DND-41 (cell line): ENCODE measurements at regions not wholly inside any gene's neighbourhood (a gene's known extent, or its start where the extent isn't known, plus 50 kb on each side); places are given as distances from the start of the nearest gene placed in this dataset.

Experiments
- ATAC-seq: fragments of 200-7000 bp; cut with Tn5 transposase; 3 replicates; pipeline ENCODE4 v1.9.1; 2021; ENCODE audit warnings: low read depth; ENCODE audit not compliant: insufficient read depth
- DNase-seq: peaks from one replicate; pipeline ENCODE4 v3.0.0-alpha.2; 2020
- H2AFZ ChIP-seq: 2 replicates; pipeline ENCODE4 v1.6.0; 2012; ENCODE audit warnings: low read depth, low read length
- H3K27ac ChIP-seq: 2 replicates; pipeline ENCODE4 v1.5.1; 2012; ENCODE audit warnings: low read length, inconsistent platforms
- H3K27me3 ChIP-seq: fragments of 200-600 bp; sonication (generic); 2 replicates; pipeline ENCODE4 v1.6.0; 2012; ENCODE audit warnings: low read length, mild to moderate bottlenecking, inconsistent platforms; ENCODE audit not compliant: insufficient read depth, poor library complexity
- H3K36me3 ChIP-seq: 2 replicates; pipeline ENCODE4 v1.5.1; 2012; ENCODE audit warnings: low read length, inconsistent platforms; ENCODE audit not compliant: insufficient read depth
- H3K4me1 ChIP-seq: 2 replicates; pipeline ENCODE4 v1.5.1; 2012; ENCODE audit warnings: mild to moderate bottlenecking, low read length; ENCODE audit not compliant: insufficient read depth
- H3K4me2 ChIP-seq: 2 replicates; pipeline ENCODE4 v1.6.0; 2012; ENCODE audit warnings: mild to moderate bottlenecking, moderate library complexity, low read length, inconsistent platforms; ENCODE audit not compliant: insufficient read depth
- H3K4me3 ChIP-seq, 2 experiments: fragments of 200-600 bp in 1 of 2; shearing (Covaris generic) in 1 of 2; 2 replicates each; pipeline ENCODE4 v1.5.1; 2012 to 2016; ENCODE audit warnings: inconsistent platforms in 2 of 2, low read length in 2 of 2, mild to moderate bottlenecking in 2 of 2, low read depth in 1 of 2, moderate library complexity in 1 of 2
- H3K79me2 ChIP-seq: 2 replicates; pipeline ENCODE4 v1.6.0; 2012; ENCODE audit warnings: low read length, inconsistent platforms; ENCODE audit not compliant: insufficient read depth
- H3K9ac ChIP-seq: 2 replicates; pipeline ENCODE4 v1.6.0; 2012; ENCODE audit warnings: low read depth, mild to moderate bottlenecking, inconsistent platforms, low read length, moderate library complexity
- H3K9me3 ChIP-seq: 2 replicates; pipeline ENCODE4 v1.5.1; 2012; ENCODE audit warnings: low read length, moderate library complexity, mild to moderate bottlenecking, inconsistent platforms; ENCODE audit not compliant: insufficient read depth, severe bottlenecking
- H4K20me1 ChIP-seq: 2 replicates; pipeline ENCODE4 v1.6.0; 2012; ENCODE audit warnings: low read length; ENCODE audit not compliant: insufficient read depth
- EZH2 ChIP-seq: IDR thresholded peaks from 3 replicates; pipeline ENCODE4 v1.6.1; 2012; ENCODE audit warnings: borderline replicate concordance, low read depth, mild to moderate bottlenecking, moderate library complexity, low read length, inconsistent platforms; ENCODE audit not compliant: severe bottlenecking
- TF ChIP-seq, protein P1 (sequence below): IDR thresholded peaks from 2 replicates; pipeline ENCODE4 v1.5.1; 2012; ENCODE audit warnings: borderline replicate concordance, low read length, moderate library complexity, mild to moderate bottlenecking; ENCODE audit not compliant: poor library complexity, severe bottlenecking; ENCODE audit errors: extremely low read depth

DNA sequence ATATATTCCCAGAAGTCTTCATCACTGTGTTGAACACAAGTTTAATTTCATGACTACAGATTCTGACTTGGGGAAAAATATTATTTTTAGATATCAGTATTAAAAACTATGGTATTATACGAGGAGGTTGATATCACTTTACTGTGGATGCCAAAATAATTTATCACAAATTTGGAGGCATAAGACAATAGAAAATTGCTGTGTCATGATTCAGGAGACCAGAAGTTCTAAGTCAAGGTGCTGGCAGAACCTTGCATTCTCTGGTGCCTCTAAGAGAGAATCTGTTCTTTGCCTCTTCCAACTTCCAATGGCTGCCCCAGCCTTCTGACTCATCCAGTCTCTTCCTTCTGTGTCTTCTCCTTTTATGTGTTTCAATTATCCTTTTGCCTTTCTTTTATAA, 325.0 kb upstream of the CNTN4 start:
- DNase-seq = no peak
- H3K4me2 ChIP-seq = no peak overlapping the region
- no peaks in the 10 kb centered on the region for H4K20me1 ChIP-seq
- H3K9ac ChIP-seq = no peak overlapping the region
- H3K9me3 ChIP-seq = no peaks in the 10 kb centered on the region
- no peaks in the 10 kb centered on the region for H3K79me2 ChIP-seq
- no peak overlapping the region for H3K4me3 ChIP-seq
- TF ChIP-seq EZH2 = no peak
- TF ChIP-seq, protein P1, sequence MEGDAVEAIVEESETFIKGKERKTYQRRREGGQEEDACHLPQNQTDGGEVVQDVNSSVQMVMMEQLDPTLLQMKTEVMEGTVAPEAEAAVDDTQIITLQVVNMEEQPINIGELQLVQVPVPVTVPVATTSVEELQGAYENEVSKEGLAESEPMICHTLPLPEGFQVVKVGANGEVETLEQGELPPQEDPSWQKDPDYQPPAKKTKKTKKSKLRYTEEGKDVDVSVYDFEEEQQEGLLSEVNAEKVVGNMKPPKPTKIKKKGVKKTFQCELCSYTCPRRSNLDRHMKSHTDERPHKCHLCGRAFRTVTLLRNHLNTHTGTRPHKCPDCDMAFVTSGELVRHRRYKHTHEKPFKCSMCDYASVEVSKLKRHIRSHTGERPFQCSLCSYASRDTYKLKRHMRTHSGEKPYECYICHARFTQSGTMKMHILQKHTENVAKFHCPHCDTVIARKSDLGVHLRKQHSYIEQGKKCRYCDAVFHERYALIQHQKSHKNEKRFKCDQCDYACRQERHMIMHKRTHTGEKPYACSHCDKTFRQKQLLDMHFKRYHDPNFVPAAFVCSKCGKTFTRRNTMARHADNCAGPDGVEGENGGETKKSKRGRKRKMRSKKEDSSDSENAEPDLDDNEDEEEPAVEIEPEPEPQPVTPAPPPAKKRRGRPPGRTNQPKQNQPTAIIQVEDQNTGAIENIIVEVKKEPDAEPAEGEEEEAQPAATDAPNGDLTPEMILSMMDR = no peak
- no peak for ATAC-seq
- no peak overlapping the region for H3K27ac ChIP-seq
- no peaks in the 10 kb centered on the region for H3K36me3 ChIP-seq
- H3K4me1 ChIP-seq = no peaks in the 10 kb centered on the region
- H2AFZ ChIP-seq = no peak overlapping the region
- H3K27me3 ChIP-seq = no peaks in the 10 kb centered on the region

DNA sequence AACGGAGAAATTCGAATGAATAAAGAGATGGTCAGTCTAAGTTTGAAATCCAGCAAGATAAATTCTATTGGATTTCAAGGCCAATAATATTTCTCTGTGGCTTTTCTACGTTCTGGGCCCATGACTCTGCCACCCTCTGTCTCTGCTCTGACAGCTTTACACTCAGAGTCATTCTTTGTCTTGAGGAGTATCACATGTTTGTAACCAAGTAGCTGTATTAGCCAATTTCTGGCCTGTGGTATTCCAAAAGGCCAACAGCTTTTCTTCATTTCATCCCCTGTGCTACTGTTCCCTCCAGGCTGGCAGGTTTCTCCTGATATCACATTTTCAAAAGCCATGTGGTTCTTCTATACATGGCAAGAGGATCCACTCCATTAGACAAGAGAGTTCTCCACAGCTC, 324.1 kb upstream of the CNTN4 start:
- TF ChIP-seq, protein P1 = no peak
- TF ChIP-seq EZH2 = no peak
- no peaks in the 10 kb centered on the region for H3K4me1 ChIP-seq

DNA sequence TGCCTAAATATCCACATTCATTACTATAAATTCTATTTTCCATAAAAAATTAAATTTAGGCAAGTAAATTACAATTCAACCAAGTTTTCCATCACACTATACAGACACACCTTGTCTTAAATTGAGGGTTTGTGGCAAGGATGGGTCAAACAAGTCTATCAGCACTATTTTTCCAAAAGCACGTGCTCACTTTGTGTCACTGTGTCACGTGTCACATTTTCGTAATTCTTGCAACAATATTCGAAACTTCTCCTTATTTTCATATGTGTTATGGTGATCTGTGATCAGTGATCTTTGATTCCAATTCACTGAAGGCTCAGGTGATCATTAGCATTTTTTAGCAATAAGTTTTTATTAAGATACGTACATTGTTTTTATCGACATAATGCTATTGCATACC, 323.3 kb upstream of the CNTN4 start:
- H3K9me3 ChIP-seq = no peaks in the 10 kb centered on the region
- H3K9ac ChIP-seq = no peak overlapping the region
- H3K27me3 ChIP-seq = no peaks in the 10 kb centered on the region
- H3K36me3 ChIP-seq = no peaks in the 10 kb centered on the region
- TF ChIP-seq EZH2 = no peak
- TF ChIP-seq, protein P1 = no peak
- no peak overlapping the region for H3K4me2 ChIP-seq
- H3K27ac ChIP-seq = no peak overlapping the region
- no peak overlapping the region for H3K4me3 ChIP-seq
- no peaks in the 10 kb centered on the region for H3K4me1 ChIP-seq
- H3K79me2 ChIP-seq = no peaks in the 10 kb centered on the region
- DNase-seq (no peak), ATAC-seq (no peak)
- no peak overlapping the region for H2AFZ ChIP-seq
- no peaks in the 10 kb centered on the region for H4K20me1 ChIP-seq

More for the DNA sequence above, 324.1 kb upstream of the CNTN4 start:
- Histone ChIP-seq H3K4me2 (no peak overlapping the region), H3K27me3 (no peaks in the 10 kb centered on the region), H3K79me2 (no peaks in the 10 kb centered on the region), H3K27ac (no peak overlapping the region), H2AFZ (no peak overlapping the region), H3K4me3 (no peak overlapping the region), H3K9me3 (no peaks in the 10 kb centered on the region), H4K20me1 (no peaks in the 10 kb centered on the region), H3K9ac (no peak overlapping the region), H3K36me3 (no peaks in the 10 kb centered on the region)
- DNase-seq (no peak), ATAC-seq (no peak)

DNA sequence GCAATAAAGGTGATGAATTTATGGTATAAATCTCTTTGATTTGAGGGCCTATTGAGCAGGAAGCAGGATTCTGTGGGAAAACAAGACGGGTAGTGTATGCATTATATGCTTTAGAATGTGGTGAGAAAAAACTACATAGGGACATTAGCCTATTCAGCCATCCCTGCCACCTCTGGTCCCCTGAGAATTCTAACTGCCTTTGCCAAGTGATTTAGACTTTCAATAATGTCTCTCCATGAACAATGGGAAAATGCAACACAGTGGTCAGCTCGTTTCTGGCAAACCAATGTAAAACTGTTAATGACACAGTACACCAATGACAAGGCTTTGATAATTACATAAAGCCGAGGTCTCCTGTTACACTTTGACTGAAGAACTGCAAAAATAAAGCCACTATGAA, 314.7 kb upstream of the CNTN4 start:
- Histone ChIP-seq H2AFZ (no peak overlapping the region), H4K20me1 (no peaks in the 10 kb centered on the region), H3K9me3 (no peaks in the 10 kb centered on the region), H3K9ac (no peak overlapping the region), H3K4me2 (no peak overlapping the region), H3K27ac (no peak overlapping the region), H3K4me1 (no peaks in the 10 kb centered on the region), H3K36me3 (no peaks in the 10 kb centered on the region), H3K4me3 (no peak overlapping the region), H3K27me3 (no peaks in the 10 kb centered on the region), H3K79me2 (no peaks in the 10 kb centered on the region)
- no peak for DNase-seq
- TF ChIP-seq, protein P1 = no peak
- no peak for TF ChIP-seq EZH2
- no peak for ATAC-seq
